Loucy (cell line): ENCODE measurements at regions not wholly inside any gene's neighbourhood (a gene's known extent, or its start where the extent isn't known, plus 50 kb on each side); places are given as distances from the start of the nearest gene placed in this dataset.

Experiments used
- H2AFZ ChIP-seq: fragments of 200-600 bp; sonication (generic); 2 replicates; pipeline ENCODE4 v1.6.0; 2016; ENCODE audit warnings: antibody characterized with exemption, mild to moderate bottlenecking, low read length, moderate library complexity
- H3F3A ChIP-seq: fragments of 200-600 bp; 2 replicates; pipeline ENCODE4 v1.6.0; 2016; ENCODE audit warnings: antibody characterized with exemption, low read depth, mild to moderate bottlenecking
- H3K27me3 ChIP-seq: fragments of 200-600 bp; sonication (generic); 2 replicates; pipeline ENCODE4 v1.6.1; 2014; ENCODE audit warnings: low read length, mild to moderate bottlenecking; ENCODE audit not compliant: insufficient read depth, poor library complexity, severe bottlenecking
- H3K36me3 ChIP-seq: fragments of 200-600 bp; sonication (generic); 2 replicates; pipeline ENCODE4 v1.6.1; 2016; ENCODE audit warnings: low read length; ENCODE audit not compliant: insufficient read depth
- H3K4me1 ChIP-seq: fragments of 200-600 bp; sonication (generic); 2 replicates; pipeline ENCODE4 v1.5.1; 2014; ENCODE audit warnings: low read length, mild to moderate bottlenecking; ENCODE audit not compliant: insufficient read depth, poor library complexity, severe bottlenecking
- H3K4me2 ChIP-seq: fragments of 200-600 bp; sonication (generic); 2 replicates; pipeline ENCODE4 v1.6.0; 2014; ENCODE audit warnings: antibody characterized with exemption, low read length, low read depth, mild to moderate bottlenecking; ENCODE audit not compliant: poor library complexity, severe bottlenecking
- H3K4me3 ChIP-seq: fragments of 200-600 bp; sonication (generic); 2 replicates; pipeline ENCODE4 v1.5.1; 2014; ENCODE audit warnings: low read length, mild to moderate bottlenecking, mixed read lengths; ENCODE audit not compliant: poor library complexity, severe bottlenecking
- H3K79me2 ChIP-seq: fragments of 200-600 bp; sonication (generic); 2 replicates; pipeline ENCODE4 v1.6.1; 2014; ENCODE audit warnings: low read length; ENCODE audit not compliant: insufficient read depth
- H3K9ac ChIP-seq: fragments of 200-600 bp; sonication (generic); 2 replicates; pipeline ENCODE4 v1.6.0; 2014; ENCODE audit warnings: mild to moderate bottlenecking, low read depth, low read length, moderate library complexity; ENCODE audit not compliant: poor library complexity, severe bottlenecking
- H3K9me2 ChIP-seq: fragments of 200-600 bp; sonication (generic); replicated peaks from 2 replicates; pipeline ENCODE4 v1.6.1; 2016; ENCODE audit warnings: low read depth, low read length, mixed read lengths
- H3K9me3 ChIP-seq: fragments of 200-600 bp; sonication (generic); 2 replicates; pipeline ENCODE4 v1.6.1; 2014; ENCODE audit warnings: mild to moderate bottlenecking, antibody characterized with exemption, low read length, low read depth; ENCODE audit not compliant: insufficient read depth
- H4K20me1 ChIP-seq: fragments of 200-600 bp; sonication (generic); 2 replicates; pipeline ENCODE4 v1.6.0; 2014; ENCODE audit warnings: antibody characterized with exemption, low read length, mild to moderate bottlenecking; ENCODE audit not compliant: insufficient read depth, poor library complexity, severe bottlenecking
- CTCF ChIP-seq: fragments of 200-600 bp; sonication (generic); conservative IDR thresholded peaks from 2 replicates; pipeline ENCODE4 v1.5.1; 2014; ENCODE audit warnings: mild to moderate bottlenecking, antibody characterized with exemption, low read length
- EZH2phosphoT487 ChIP-seq: fragments of 200-600 bp; IDR thresholded peaks from 2 replicates; pipeline ENCODE4 v1.6.1; 2018; ENCODE audit warnings: antibody characterized with exemption, mild to moderate bottlenecking, moderate library complexity, borderline replicate concordance

- Histone ChIP-seq H3K27me3 (no peaks in the 10 kb centered on the region), H3K36me3 (no peaks in the 10 kb centered on the region), H3F3A (no peaks in the 10 kb centered on the region), H3K4me3 (no peak overlapping the region), H3K9me3 (no peaks in the 10 kb centered on the region), H3K9ac (no peak overlapping the region), H3K9me2 (no peaks in the 10 kb centered on the region), H2AFZ (no peak overlapping the region), H4K20me1 (no peaks in the 10 kb centered on the region), H3K4me2 (no peak overlapping the region), H3K4me1 (no peaks in the 10 kb centered on the region), H3K79me2 (no peaks in the 10 kb centered on the region)
- TF ChIP-seq EZH2phosphoT487, result no peak
- TF ChIP-seq CTCF, result no peak
Observed at GRCh38 chr5:124537522-124537921, 208.9 kb downstream of the ZNF608 start.

- H3K4me2 ChIP-seq, result no peak overlapping the region
- H3K9me2 ChIP-seq, result no peaks in the 10 kb centered on the region
- H3K36me3 ChIP-seq, result no peaks in the 10 kb centered on the region
- no peak overlapping the region for H3K9ac ChIP-seq
- H3K27me3 ChIP-seq, result no peaks in the 10 kb centered on the region
- H3K4me1 ChIP-seq, result no peaks in the 10 kb centered on the region
- no peaks in the 10 kb centered on the region for H3F3A ChIP-seq
- no peaks in the 10 kb centered on the region for H4K20me1 ChIP-seq
- no peak overlapping the region for H2AFZ ChIP-seq
- no peaks in the 10 kb centered on the region for H3K9me3 ChIP-seq
- H3K4me3 ChIP-seq, result no peak overlapping the region
- TF ChIP-seq CTCF (no peak), EZH2phosphoT487 (no peak)
- no peaks in the 10 kb centered on the region for H3K79me2 ChIP-seq
Observed at GRCh38 chr5:124537107-124537506, 209.3 kb downstream of the ZNF608 start.

GRCh38 chr5:124536333-124536732, 210.1 kb downstream of the ZNF608 start:
- H2AFZ ChIP-seq, result no peak overlapping the region
- no peak overlapping the region for H3K9ac ChIP-seq
- TF ChIP-seq EZH2phosphoT487, result no peak
- no peak for TF ChIP-seq CTCF
- no peaks in the 10 kb centered on the region for H3K36me3 ChIP-seq
- no peaks in the 10 kb centered on the region for H3F3A ChIP-seq
- H3K4me3 ChIP-seq, result no peak overlapping the region
- no peaks in the 10 kb centered on the region for H3K27me3 ChIP-seq
- no peak overlapping the region for H3K4me2 ChIP-seq
- H3K9me3 ChIP-seq, result no peaks in the 10 kb centered on the region
- H3K9me2 ChIP-seq, result no peaks in the 10 kb centered on the region
- H3K4me1 ChIP-seq, result no peaks in the 10 kb centered on the region
- H3K79me2 ChIP-seq, result no peaks in the 10 kb centered on the region
- no peaks in the 10 kb centered on the region for H4K20me1 ChIP-seq
